Tibial artery (tissue), 4 donors: ENCODE measurements at regions not wholly inside any gene's neighbourhood (a gene's known extent, or its start where the extent isn't known, plus 50 kb on each side); places are given as distances from the start of the nearest gene placed in this dataset.

Source experiments
- DNase-seq, 2 donors: peaks; one replicate each; pipeline ENCODE4 v3.0.0-alpha.2; 2019
- H3K27ac ChIP-seq, 2 donors: fragments of 200-600 bp; sonication (generic) in 1 of 2; 1 replicate in 1 of 2; 2 replicates in 1 of 2; pipeline ENCODE4 v1.5.1; 2018 to 2019; ENCODE audit warnings: mild to moderate bottlenecking in 1 of 2
- H3K27me3 ChIP-seq, 2 donors: fragments of 200-600 bp; sonication (generic) in 1 of 2; one replicate each; pipeline versions ENCODE4 v1.5.1 to v1.6.0; 2016 to 2019
- H3K36me3 ChIP-seq, 3 donors: fragments of 200-600 bp; sonication (generic) in 2 of 3; one replicate each; pipeline ENCODE4 v1.5.1; 2016 to 2019; ENCODE audit warnings: mild to moderate bottlenecking in 2 of 3
- H3K4me1 ChIP-seq, 4 donors: fragments of 200-600 bp; sonication (generic) in 2 of 4; 1 replicate in 3 of 4; 2 replicates in 1 of 4; pipeline ENCODE4 v1.5.1; 2016 to 2019
- H3K4me3 ChIP-seq, 2 donors: fragments of 200-600 bp; sonication (generic) in 1 of 2; 1 replicate in 1 of 2; 2 replicates in 1 of 2; pipeline ENCODE4 v1.5.1; 2018 to 2019; ENCODE audit warnings: mild to moderate bottlenecking in 2 of 2
- H3K9me3 ChIP-seq, 3 donors: fragments of 200-600 bp; sonication (generic) in 1 of 3; one replicate each; pipeline ENCODE4 v1.5.1; 2016 to 2019
- intact Hi-C: fragments of 100-400 bp; cut with DNase I; formaldehyde crosslinking; loops from one replicate; pipeline ENCODE4 v1.15.0; 2023; ENCODE audit warnings: low total_unique reads
- TF ChIP-seq, protein P1 (sequence below), 2 experiments: fragments of 200-600 bp in 1 of 2; fragments of 450-650 bp in 1 of 2; IDR thresholded peaks; one replicate each; pipeline ENCODE4 v1.5.1; 2017 to 2019; ENCODE audit warnings: antibody characterized with exemption in 2 of 2, mild to moderate bottlenecking in 1 of 2, moderate library complexity in 1 of 2

DNA sequence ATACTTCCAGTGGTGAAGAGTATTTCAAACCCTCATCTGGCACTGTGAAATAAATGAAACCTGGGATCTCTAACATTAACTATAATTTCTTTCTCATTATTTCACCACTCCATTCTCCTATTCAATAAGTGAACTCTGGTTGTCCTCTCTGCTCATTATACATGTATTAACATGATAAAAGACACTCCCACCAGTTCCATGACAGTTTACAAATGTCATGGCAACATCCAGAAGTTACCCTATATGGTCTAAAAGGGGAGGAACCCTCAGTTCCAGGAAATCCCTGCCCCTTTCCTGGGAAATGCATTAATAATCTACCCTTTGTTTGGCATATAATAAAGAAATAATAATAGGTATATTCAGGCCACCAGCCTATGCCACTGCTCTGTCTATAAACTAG lies 62.7 kb upstream of the BRINP3 start:
- intact Hi-C loops = no loop called here
- DNase-seq = no peak
- no peak overlapping the region for H3K4me3 ChIP-seq
- TF ChIP-seq, protein P1, sequence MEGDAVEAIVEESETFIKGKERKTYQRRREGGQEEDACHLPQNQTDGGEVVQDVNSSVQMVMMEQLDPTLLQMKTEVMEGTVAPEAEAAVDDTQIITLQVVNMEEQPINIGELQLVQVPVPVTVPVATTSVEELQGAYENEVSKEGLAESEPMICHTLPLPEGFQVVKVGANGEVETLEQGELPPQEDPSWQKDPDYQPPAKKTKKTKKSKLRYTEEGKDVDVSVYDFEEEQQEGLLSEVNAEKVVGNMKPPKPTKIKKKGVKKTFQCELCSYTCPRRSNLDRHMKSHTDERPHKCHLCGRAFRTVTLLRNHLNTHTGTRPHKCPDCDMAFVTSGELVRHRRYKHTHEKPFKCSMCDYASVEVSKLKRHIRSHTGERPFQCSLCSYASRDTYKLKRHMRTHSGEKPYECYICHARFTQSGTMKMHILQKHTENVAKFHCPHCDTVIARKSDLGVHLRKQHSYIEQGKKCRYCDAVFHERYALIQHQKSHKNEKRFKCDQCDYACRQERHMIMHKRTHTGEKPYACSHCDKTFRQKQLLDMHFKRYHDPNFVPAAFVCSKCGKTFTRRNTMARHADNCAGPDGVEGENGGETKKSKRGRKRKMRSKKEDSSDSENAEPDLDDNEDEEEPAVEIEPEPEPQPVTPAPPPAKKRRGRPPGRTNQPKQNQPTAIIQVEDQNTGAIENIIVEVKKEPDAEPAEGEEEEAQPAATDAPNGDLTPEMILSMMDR (IDR thresholded peaks at IDR 0.05) = no peak
- H3K9me3 ChIP-seq = no peaks in the 10 kb centered on the region
- H3K27me3 ChIP-seq = no peaks in the 10 kb centered on the region
- H3K27ac ChIP-seq = no peak overlapping the region
- H3K36me3 ChIP-seq = no peaks in the 10 kb centered on the region
- no peaks in the 10 kb centered on the region for H3K4me1 ChIP-seq

DNA sequence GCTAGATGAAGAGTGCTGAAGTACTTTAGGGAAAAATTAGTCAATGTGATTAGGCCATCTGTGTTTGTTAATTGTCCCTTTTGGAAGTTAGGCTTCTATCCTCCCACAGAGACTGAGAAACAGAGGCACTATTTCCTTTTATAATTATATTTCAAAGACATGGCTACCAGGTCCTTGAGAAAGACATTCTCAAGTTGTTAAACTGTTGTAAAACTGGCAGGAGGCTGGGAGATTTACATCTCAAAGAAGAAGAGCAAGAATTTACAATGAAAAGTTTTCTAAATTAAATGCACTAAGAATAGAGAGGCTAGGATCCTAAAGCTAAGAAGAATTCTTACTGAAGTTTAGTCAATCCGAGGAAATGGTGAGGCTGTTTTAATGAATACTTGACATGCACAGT lies 74.0 kb upstream of the BRINP3 start:
- no peaks in the 10 kb centered on the region for H3K27me3 ChIP-seq
- TF ChIP-seq, protein P1 (IDR thresholded peaks at IDR 0.05) = no peak
- no peak overlapping the region for H3K4me3 ChIP-seq
- H3K27ac ChIP-seq = no peak overlapping the region
- intact Hi-C loops = no loop called here
- H3K9me3 ChIP-seq = no peaks in the 10 kb centered on the region
- H3K36me3 ChIP-seq = no peaks in the 10 kb centered on the region
- no peak for DNase-seq
- no peaks in the 10 kb centered on the region for H3K4me1 ChIP-seq

DNA sequence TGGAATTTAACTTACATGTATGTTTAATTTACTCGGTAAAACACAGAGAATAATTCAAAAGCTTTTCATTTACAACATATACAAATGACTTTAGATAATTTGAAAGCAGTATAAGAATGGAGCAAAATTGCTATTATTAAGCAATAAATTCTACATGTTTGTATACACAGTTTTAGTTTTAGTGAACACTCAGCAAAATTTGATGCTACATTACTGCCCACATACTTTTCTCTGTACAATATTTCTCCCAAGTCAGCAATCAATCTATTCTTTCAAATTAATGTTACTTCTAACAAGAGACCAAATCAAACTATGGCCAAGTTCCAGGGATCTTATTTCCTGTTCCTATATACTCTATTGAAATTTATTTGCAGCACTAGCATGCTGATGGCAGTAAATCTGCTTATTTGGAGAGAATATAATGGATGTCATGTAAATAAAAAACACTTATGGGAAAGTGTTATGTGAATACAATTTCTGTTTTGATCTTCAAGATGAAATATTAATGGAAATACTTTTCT lies 82.6 kb upstream of the BRINP3 start:
- H3K27me3 ChIP-seq = no peaks in the 10 kb centered on the region
- TF ChIP-seq, protein P1 (IDR thresholded peaks at IDR 0.05) = no peak
- no peaks in the 10 kb centered on the region for H3K4me1 ChIP-seq
- no peak for DNase-seq
- no peak overlapping the region for H3K4me3 ChIP-seq
- H3K27ac ChIP-seq = no peak overlapping the region
- H3K36me3 ChIP-seq = no peaks in the 10 kb centered on the region
- intact Hi-C loops = no loop called here
- no peaks in the 10 kb centered on the region for H3K9me3 ChIP-seq

- intact Hi-C loops = no loop called here
- TF ChIP-seq, protein P1 (IDR thresholded peaks at IDR 0.05) = no peak
- Histone ChIP-seq H3K4me1 (no peaks in the 10 kb centered on the region), H3K27ac (no peak overlapping the region), H3K27me3 (no peaks in the 10 kb centered on the region), H3K9me3 (no peaks in the 10 kb centered on the region), H3K4me3 (no peak overlapping the region), H3K36me3 (no peaks in the 10 kb centered on the region)
- no peak for DNase-seq
Measured at GRCh38 chr1:190563230-190563629, 85.6 kb upstream of the BRINP3 start.

- intact Hi-C loops = no loop called here
Measured at GRCh38 chr1:190564117-190564516, 86.5 kb upstream of the BRINP3 start.

More at GRCh38 chr1:190564117-190564516, 86.5 kb upstream of the BRINP3 start:
- Histone ChIP-seq H3K4me1 (no peaks in the 10 kb centered on the region), H3K9me3 (no peaks in the 10 kb centered on the region), H3K27ac (no peak overlapping the region), H3K4me3 (no peak overlapping the region), H3K36me3 (no peaks in the 10 kb centered on the region), H3K27me3 (no peaks in the 10 kb centered on the region)
- TF ChIP-seq, protein P1 (IDR thresholded peaks at IDR 0.05) = no peak
- DNase-seq = no peak
